ENCODE measurements at regions not wholly inside any gene's neighbourhood (a gene's known extent, or its start where the extent isn't known, plus 50 kb on each side); places are given as distances from the start of the nearest gene placed in this dataset.

DNA sequence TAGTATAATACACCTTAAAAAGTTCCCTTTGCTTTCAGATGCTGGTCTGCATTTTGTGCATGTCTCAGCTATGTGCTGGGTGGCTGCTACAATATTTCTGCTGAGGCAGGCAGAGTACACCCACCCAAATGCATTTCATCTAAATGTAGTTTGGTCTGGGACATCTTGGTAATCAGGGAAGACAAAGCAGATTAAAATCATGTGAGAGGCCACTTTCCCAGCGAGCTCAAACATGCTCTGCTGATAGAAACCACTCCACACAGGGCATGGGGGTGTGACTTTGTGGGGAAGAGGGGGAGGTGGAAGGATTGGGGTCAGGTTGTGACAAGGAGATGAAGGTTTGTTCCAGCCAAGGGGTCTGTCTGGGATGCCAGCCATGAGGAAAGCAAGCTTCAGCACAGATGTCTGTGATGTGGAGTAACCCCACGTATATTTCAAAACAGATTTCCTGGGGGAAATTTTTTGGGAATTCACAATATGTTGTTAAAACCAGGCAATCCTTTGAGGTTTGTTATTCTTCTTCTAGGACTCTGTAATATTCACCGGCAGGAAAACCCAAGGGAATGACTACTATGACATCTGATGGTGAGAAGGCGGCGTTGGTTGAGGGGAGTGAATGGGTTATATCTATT lies 255.1 kb upstream of the FGGY start:
- no peaks in the 10 kb centered on the region for H3K9me2 ChIP-seq (replicated peaks; ENCODE audit: insufficient read depth, low read length)
- H3K79me2 ChIP-seq (ENCODE audit: low read length): no peaks in the 10 kb centered on the region
- no peak for DNase-seq
- H3K4me2 ChIP-seq (ENCODE audit: low read depth, low read length, poor library complexity, severe bottlenecking): no peak overlapping the region
- no peak overlapping the region for H3K9ac ChIP-seq (ENCODE audit: low read length)
- H2AFZ ChIP-seq (ENCODE audit: low read length): no peak overlapping the region
- H3K4me1 ChIP-seq (ENCODE audit: low read length): no peaks in the 10 kb centered on the region
- no peak overlapping the region for H3K27ac ChIP-seq (ENCODE audit: low read length)
- no peaks in the 10 kb centered on the region for H3K36me3 ChIP-seq (ENCODE audit: insufficient read depth, low read length)
- H3K4me3 ChIP-seq (ENCODE audit: low read length): no peak overlapping the region
- no peaks in the 10 kb centered on the region for H4K20me1 ChIP-seq (ENCODE audit: insufficient read depth, low read depth, low read length)
- no peaks in the 10 kb centered on the region for H3K27me3 ChIP-seq (ENCODE audit: low read length)
- H3K9me3 ChIP-seq (ENCODE audit: low read length): no peaks in the 10 kb centered on the region

DNA sequence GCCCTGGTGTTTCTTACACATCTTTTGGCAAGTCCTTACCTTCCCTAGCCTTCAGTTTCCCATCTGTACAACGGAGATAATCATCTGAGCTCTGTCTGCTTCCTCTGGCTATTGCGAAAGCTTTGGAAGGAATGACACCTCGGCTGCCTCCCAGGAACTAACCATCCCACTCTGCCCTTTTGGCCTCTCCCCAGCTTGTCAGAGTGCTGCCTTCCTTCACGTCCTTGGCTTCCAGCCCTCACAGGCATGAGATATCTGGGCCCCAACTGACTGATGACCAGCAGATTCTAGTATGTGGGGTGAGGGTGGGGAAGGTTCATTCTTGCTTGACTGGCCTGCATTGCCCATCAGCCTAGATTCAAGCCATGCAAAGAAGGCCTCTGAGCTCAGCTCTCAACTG lies 253.1 kb upstream of the FGGY start:
- Histone ChIP-seq H3K9ac (ENCODE audit: low read length) (no peak overlapping the region), H3K4me2 (ENCODE audit: low read depth, low read length, poor library complexity, severe bottlenecking) (no peak overlapping the region), H2AFZ (ENCODE audit: low read length) (no peak overlapping the region), H4K20me1 (ENCODE audit: insufficient read depth, low read depth, low read length) (no peaks in the 10 kb centered on the region), H3K27ac (ENCODE audit: low read length) (no peak overlapping the region), H3K36me3 (ENCODE audit: insufficient read depth, low read length) (no peaks in the 10 kb centered on the region), H3K9me2 (replicated peaks; ENCODE audit: insufficient read depth, low read length) (no peaks in the 10 kb centered on the region), H3K9me3 (ENCODE audit: low read length) (no peaks in the 10 kb centered on the region), H3K4me3 (ENCODE audit: low read length) (no peak overlapping the region), H3K27me3 (ENCODE audit: low read length) (no peaks in the 10 kb centered on the region), H3K4me1 (ENCODE audit: low read length) (no peaks in the 10 kb centered on the region), H3K79me2 (ENCODE audit: low read length) (no peaks in the 10 kb centered on the region)
- no peak for DNase-seq

DNA sequence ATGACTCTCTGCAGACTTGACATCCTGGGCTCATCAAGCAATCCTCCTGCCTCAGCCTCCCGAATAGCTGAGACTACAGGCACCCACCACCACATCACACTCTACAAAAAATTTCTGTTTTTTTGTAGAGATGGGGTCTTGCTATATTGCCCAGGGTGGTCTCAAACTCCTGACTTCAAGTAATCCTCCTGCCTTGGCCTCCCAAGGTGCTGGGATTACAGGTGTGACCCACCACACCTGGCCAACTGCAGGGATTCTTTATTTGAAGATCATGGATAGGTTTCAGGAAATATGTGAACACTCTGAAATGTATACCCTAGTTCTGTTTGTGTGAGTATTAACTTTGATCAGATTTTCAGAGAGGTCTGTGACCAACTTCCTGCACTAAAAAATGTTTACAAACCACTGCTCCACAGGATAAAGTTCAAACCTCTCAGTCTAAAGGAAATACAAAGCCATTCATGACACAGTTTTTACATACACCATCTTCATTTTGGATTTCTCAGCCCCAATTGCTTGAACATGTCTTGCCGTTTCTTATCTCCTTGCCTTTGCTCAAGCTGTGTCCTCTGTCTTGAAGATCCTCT lies 252.3 kb upstream of the FGGY start:
- H3K27me3 ChIP-seq (ENCODE audit: low read length): no peaks in the 10 kb centered on the region
- no peaks in the 10 kb centered on the region for H3K36me3 ChIP-seq (ENCODE audit: insufficient read depth, low read length)
- H3K9me3 ChIP-seq (ENCODE audit: low read length): no peaks in the 10 kb centered on the region
- no peaks in the 10 kb centered on the region for H3K9me2 ChIP-seq (replicated peaks; ENCODE audit: insufficient read depth, low read length)
- no peak overlapping the region for H3K4me3 ChIP-seq (ENCODE audit: low read length)
- no peak overlapping the region for H3K9ac ChIP-seq (ENCODE audit: low read length)
- no peaks in the 10 kb centered on the region for H3K79me2 ChIP-seq (ENCODE audit: low read length)
- no peaks in the 10 kb centered on the region for H3K4me1 ChIP-seq (ENCODE audit: low read length)
- DNase-seq: no peak
- no peak overlapping the region for H2AFZ ChIP-seq (ENCODE audit: low read length)
- H4K20me1 ChIP-seq (ENCODE audit: insufficient read depth, low read depth, low read length): no peaks in the 10 kb centered on the region
- H3K27ac ChIP-seq (ENCODE audit: low read length): no peak overlapping the region
- no peak overlapping the region for H3K4me2 ChIP-seq (ENCODE audit: low read depth, low read length, poor library complexity, severe bottlenecking)

DNA sequence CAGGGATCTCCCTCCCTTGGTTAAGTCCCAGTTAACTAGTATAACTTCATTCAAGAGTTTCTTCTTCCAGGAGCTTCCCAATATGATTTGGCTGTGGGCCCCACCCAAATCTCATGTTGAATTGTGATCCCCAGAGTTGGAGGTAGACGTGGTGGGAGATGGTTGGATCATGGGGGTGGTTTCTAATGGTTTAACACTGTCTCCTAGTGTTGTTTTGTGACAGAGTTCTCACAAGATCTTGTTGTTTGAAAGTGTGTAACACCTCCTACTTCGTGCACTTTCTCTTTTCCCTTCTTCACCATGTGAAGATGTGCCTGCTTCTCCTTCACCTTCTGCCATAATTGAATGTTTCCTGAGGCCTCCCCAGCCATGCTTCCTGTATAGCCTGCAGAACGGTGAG lies 251.8 kb upstream of the FGGY start:
- Histone ChIP-seq H3K9ac (ENCODE audit: low read length) (no peak overlapping the region), H3K9me2 (replicated peaks; ENCODE audit: insufficient read depth, low read length) (no peaks in the 10 kb centered on the region), H3K27ac (ENCODE audit: low read length) (no peak overlapping the region), H3K36me3 (ENCODE audit: insufficient read depth, low read length) (no peaks in the 10 kb centered on the region), H3K79me2 (ENCODE audit: low read length) (no peaks in the 10 kb centered on the region), H4K20me1 (ENCODE audit: insufficient read depth, low read depth, low read length) (no peaks in the 10 kb centered on the region), H3K4me2 (ENCODE audit: low read depth, low read length, poor library complexity, severe bottlenecking) (no peak overlapping the region), H3K4me1 (ENCODE audit: low read length) (no peaks in the 10 kb centered on the region), H3K27me3 (ENCODE audit: low read length) (no peaks in the 10 kb centered on the region), H3K4me3 (ENCODE audit: low read length) (no peak overlapping the region), H2AFZ (ENCODE audit: low read length) (no peak overlapping the region), H3K9me3 (ENCODE audit: low read length) (no peaks in the 10 kb centered on the region)
- no peak for DNase-seq

GRCh38 chr1:59045636-59046035 lies 251.3 kb upstream of the FGGY start:
- Histone ChIP-seq H3K9ac (ENCODE audit: low read length) (no peak overlapping the region), H3K27me3 (ENCODE audit: low read length) (no peaks in the 10 kb centered on the region), H3K9me3 (ENCODE audit: low read length) (no peaks in the 10 kb centered on the region), H3K36me3 (ENCODE audit: insufficient read depth, low read length) (no peaks in the 10 kb centered on the region), H3K4me2 (ENCODE audit: low read depth, low read length, poor library complexity, severe bottlenecking) (no peak overlapping the region), H3K9me2 (replicated peaks; ENCODE audit: insufficient read depth, low read length) (no peaks in the 10 kb centered on the region), H3K4me1 (ENCODE audit: low read length) (no peaks in the 10 kb centered on the region), H2AFZ (ENCODE audit: low read length) (no peak overlapping the region), H4K20me1 (ENCODE audit: insufficient read depth, low read depth, low read length) (no peaks in the 10 kb centered on the region), H3K4me3 (ENCODE audit: low read length) (no peak overlapping the region), H3K79me2 (ENCODE audit: low read length) (no peaks in the 10 kb centered on the region), H3K27ac (ENCODE audit: low read length) (no peak overlapping the region)
- no peak for DNase-seq

- DNase-seq: no peak
- H2AFZ ChIP-seq (ENCODE audit: low read length): no peak overlapping the region
- H3K4me2 ChIP-seq (ENCODE audit: low read depth, low read length, poor library complexity, severe bottlenecking): no peak overlapping the region
- no peaks in the 10 kb centered on the region for H3K79me2 ChIP-seq (ENCODE audit: low read length)
- no peaks in the 10 kb centered on the region for H3K9me3 ChIP-seq (ENCODE audit: low read length)
- no peak overlapping the region for H3K4me3 ChIP-seq (ENCODE audit: low read length)
- H3K27me3 ChIP-seq (ENCODE audit: low read length): no peaks in the 10 kb centered on the region
- H3K36me3 ChIP-seq (ENCODE audit: insufficient read depth, low read length): no peaks in the 10 kb centered on the region
- H3K9ac ChIP-seq (ENCODE audit: low read length): no peak overlapping the region
- H3K9me2 ChIP-seq (replicated peaks; ENCODE audit: insufficient read depth, low read length): no peaks in the 10 kb centered on the region
- no peaks in the 10 kb centered on the region for H3K4me1 ChIP-seq (ENCODE audit: low read length)
- H3K27ac ChIP-seq (ENCODE audit: low read length): no peak overlapping the region
- H4K20me1 ChIP-seq (ENCODE audit: insufficient read depth, low read depth, low read length): no peaks in the 10 kb centered on the region
These were observed 250.8 kb upstream of the FGGY start for GRCh38 chr1:59046134-59046533.

GRCh38 chr1:59046730-59047157 lies 250.2 kb upstream of the FGGY start:
- H3K9me2 ChIP-seq (replicated peaks; ENCODE audit: insufficient read depth, low read length): no peaks in the 10 kb centered on the region
- no peak overlapping the region for H3K27ac ChIP-seq (ENCODE audit: low read length)
- H3K4me3 ChIP-seq (ENCODE audit: low read length): no peak overlapping the region
- no peak overlapping the region for H2AFZ ChIP-seq (ENCODE audit: low read length)
- no peaks in the 10 kb centered on the region for H3K36me3 ChIP-seq (ENCODE audit: insufficient read depth, low read length)
- no peaks in the 10 kb centered on the region for H3K9me3 ChIP-seq (ENCODE audit: low read length)
- H3K4me2 ChIP-seq (ENCODE audit: low read depth, low read length, poor library complexity, severe bottlenecking): no peak overlapping the region
- no peak overlapping the region for H3K9ac ChIP-seq (ENCODE audit: low read length)
- no peaks in the 10 kb centered on the region for H3K79me2 ChIP-seq (ENCODE audit: low read length)
- no peaks in the 10 kb centered on the region for H3K4me1 ChIP-seq (ENCODE audit: low read length)
- H3K27me3 ChIP-seq (ENCODE audit: low read length): no peaks in the 10 kb centered on the region
- no peaks in the 10 kb centered on the region for H4K20me1 ChIP-seq (ENCODE audit: insufficient read depth, low read depth, low read length)
- no peak for DNase-seq

GRCh38 chr1:59051007-59051406 lies 245.9 kb upstream of the FGGY start:
- no peak overlapping the region for H3K27ac ChIP-seq (ENCODE audit: low read length)
- no peak overlapping the region for H3K4me2 ChIP-seq (ENCODE audit: low read depth, low read length, poor library complexity, severe bottlenecking)
- no peak overlapping the region for H3K4me3 ChIP-seq (ENCODE audit: low read length)
- no peak for DNase-seq
- H3K79me2 ChIP-seq (ENCODE audit: low read length): no peaks in the 10 kb centered on the region
- no peaks in the 10 kb centered on the region for H3K27me3 ChIP-seq (ENCODE audit: low read length)
- H3K4me1 ChIP-seq (ENCODE audit: low read length): no peaks in the 10 kb centered on the region
- no peaks in the 10 kb centered on the region for H3K36me3 ChIP-seq (ENCODE audit: insufficient read depth, low read length)
- H3K9me3 ChIP-seq (ENCODE audit: low read length): no peaks in the 10 kb centered on the region
- no peak overlapping the region for H2AFZ ChIP-seq (ENCODE audit: low read length)
- no peaks in the 10 kb centered on the region for H4K20me1 ChIP-seq (ENCODE audit: insufficient read depth, low read depth, low read length)
- no peak overlapping the region for H3K9ac ChIP-seq (ENCODE audit: low read length)
- H3K9me2 ChIP-seq (replicated peaks; ENCODE audit: insufficient read depth, low read length): no peaks in the 10 kb centered on the region

Measured in Karpas-422 (cell line).